SU-DHL-6 (cell line): ENCODE measurements at regions not wholly inside any gene's neighbourhood (a gene's known extent, or its start where the extent isn't known, plus 50 kb on each side); places are given as distances from the start of the nearest gene placed in this dataset.

Experiments
- H2AFZ ChIP-seq: fragments of 200-600 bp; sonication (generic); 2 replicates; pipeline ENCODE4 v1.6.1; 2014; ENCODE audit warnings: low read depth, mild to moderate bottlenecking, moderate library complexity, mixed read lengths, antibody characterized with exemption, low read length; ENCODE audit not compliant: severe bottlenecking
- H3F3A ChIP-seq: fragments of 200-600 bp; shearing (Covaris generic); 2 replicates; pipeline ENCODE4 v1.6.0; 2016; ENCODE audit warnings: antibody characterized with exemption, mild to moderate bottlenecking; ENCODE audit not compliant: insufficient read depth
- H3K27ac ChIP-seq: fragments of 200-600 bp; sonication (generic); 2 replicates; pipeline ENCODE4 v1.5.1; 2016; ENCODE audit warnings: low read depth, mild to moderate bottlenecking, low read length, moderate library complexity, mixed read lengths
- H3K27me3 ChIP-seq: fragments of 200-600 bp; sonication (generic), shearing (Covaris generic); 2 replicates; pipeline ENCODE4 v1.6.0; 2014; ENCODE audit warnings: mild to moderate bottlenecking, low read length
- H3K36me3 ChIP-seq: fragments of 200-600 bp; sonication (generic); 2 replicates; pipeline ENCODE4 v1.6.1; 2014; ENCODE audit warnings: mild to moderate bottlenecking, low read length, mixed read lengths
- H3K4me2 ChIP-seq: fragments of 300-600, 200-600 bp; shearing (Covaris generic), sonication (generic); 2 replicates; pipeline ENCODE4 v1.6.0; 2014; ENCODE audit warnings: low read length, low read depth, mild to moderate bottlenecking; ENCODE audit not compliant: poor library complexity, severe bottlenecking
- H3K4me3 ChIP-seq: fragments of 200-600 bp; sonication (generic); 2 replicates; pipeline ENCODE4 v1.5.1; 2014; ENCODE audit warnings: antibody characterized with exemption, low read length, mild to moderate bottlenecking, mixed read lengths; ENCODE audit not compliant: insufficient read depth, poor library complexity, severe bottlenecking
- H3K79me2 ChIP-seq: fragments of 200-600 bp; sonication (generic); 2 replicates; pipeline ENCODE4 v1.6.1; 2014; ENCODE audit warnings: mild to moderate bottlenecking, low read length, moderate library complexity; ENCODE audit not compliant: insufficient read depth
- H3K9ac ChIP-seq: fragments of 200-600 bp; sonication (generic); 2 replicates; pipeline ENCODE4 v1.7.0; 2014; ENCODE audit warnings: mild to moderate bottlenecking, low read length
- H3K9me2 ChIP-seq: fragments of 200-600 bp; sonication (generic); replicated peaks from 2 replicates; pipeline ENCODE4 v1.6.1; 2014; ENCODE audit warnings: low read length; ENCODE audit not compliant: insufficient read depth
- H3K9me3 ChIP-seq: fragments of 200-600 bp; sonication (generic); 2 replicates; pipeline ENCODE4 v1.6.1; 2014; ENCODE audit warnings: low read length, mixed read lengths; ENCODE audit not compliant: insufficient read depth
- H4K20me1 ChIP-seq: fragments of 200-600 bp; sonication (generic); 2 replicates; pipeline ENCODE4 v1.6.1; 2014; ENCODE audit warnings: low read depth, mild to moderate bottlenecking, antibody characterized with exemption, low read length, moderate library complexity, mixed read lengths
- EZH2phosphoT487 ChIP-seq: fragments of 200-600 bp; sonication (generic), shearing (Covaris generic); conservative IDR thresholded peaks from 2 replicates; pipeline ENCODE4 v1.6.1; 2018; ENCODE audit warnings: mild to moderate bottlenecking, antibody characterized with exemption, low read length, moderate library complexity, mixed read lengths
- TF ChIP-seq, protein P1 (sequence below): fragments of 200-600 bp; sonication (generic); IDR thresholded peaks from one replicate; pipeline ENCODE4 v1.5.1; 2017; ENCODE audit warnings: antibody characterized with exemption, mild to moderate bottlenecking, low read length, moderate library complexity; ENCODE audit not compliant: insufficient read depth, poor library complexity, severe bottlenecking

DNA sequence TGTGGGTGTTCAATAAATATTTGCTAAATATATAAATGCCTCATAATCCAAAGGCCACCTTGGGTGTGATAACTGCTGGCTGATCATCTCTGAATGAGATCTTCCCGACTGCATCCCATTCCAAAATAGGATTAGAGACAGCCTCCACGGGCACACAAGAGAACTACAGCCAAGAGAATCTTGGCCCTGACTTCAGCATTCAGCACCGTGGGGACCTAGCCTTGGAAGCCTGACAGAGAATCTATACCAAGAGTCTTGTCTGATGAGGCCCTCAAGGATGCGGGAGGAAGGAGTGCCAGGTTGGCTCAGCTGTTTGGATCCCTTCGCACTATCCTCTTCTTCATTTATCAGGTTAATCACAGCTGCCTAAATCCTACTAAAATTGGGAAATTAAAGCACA lies 85.8 kb downstream of the RBM43 start:
- TF ChIP-seq, protein P1, sequence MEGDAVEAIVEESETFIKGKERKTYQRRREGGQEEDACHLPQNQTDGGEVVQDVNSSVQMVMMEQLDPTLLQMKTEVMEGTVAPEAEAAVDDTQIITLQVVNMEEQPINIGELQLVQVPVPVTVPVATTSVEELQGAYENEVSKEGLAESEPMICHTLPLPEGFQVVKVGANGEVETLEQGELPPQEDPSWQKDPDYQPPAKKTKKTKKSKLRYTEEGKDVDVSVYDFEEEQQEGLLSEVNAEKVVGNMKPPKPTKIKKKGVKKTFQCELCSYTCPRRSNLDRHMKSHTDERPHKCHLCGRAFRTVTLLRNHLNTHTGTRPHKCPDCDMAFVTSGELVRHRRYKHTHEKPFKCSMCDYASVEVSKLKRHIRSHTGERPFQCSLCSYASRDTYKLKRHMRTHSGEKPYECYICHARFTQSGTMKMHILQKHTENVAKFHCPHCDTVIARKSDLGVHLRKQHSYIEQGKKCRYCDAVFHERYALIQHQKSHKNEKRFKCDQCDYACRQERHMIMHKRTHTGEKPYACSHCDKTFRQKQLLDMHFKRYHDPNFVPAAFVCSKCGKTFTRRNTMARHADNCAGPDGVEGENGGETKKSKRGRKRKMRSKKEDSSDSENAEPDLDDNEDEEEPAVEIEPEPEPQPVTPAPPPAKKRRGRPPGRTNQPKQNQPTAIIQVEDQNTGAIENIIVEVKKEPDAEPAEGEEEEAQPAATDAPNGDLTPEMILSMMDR, result no peak
- TF ChIP-seq EZH2phosphoT487, result no peak
- no peaks in the 10 kb centered on the region for H4K20me1 ChIP-seq
- H3F3A ChIP-seq, result no peaks in the 10 kb centered on the region
- no peak overlapping the region for H3K27ac ChIP-seq
- no peaks in the 10 kb centered on the region for H3K36me3 ChIP-seq
- H3K9ac ChIP-seq, result no peak overlapping the region
- H3K4me3 ChIP-seq, result no peak overlapping the region
- H3K4me2 ChIP-seq, result no peak overlapping the region
- no peaks in the 10 kb centered on the region for H3K79me2 ChIP-seq
- no peaks in the 10 kb centered on the region for H3K27me3 ChIP-seq
- H3K9me2 ChIP-seq, result no peaks in the 10 kb centered on the region
- H2AFZ ChIP-seq, result no peak overlapping the region
- H3K9me3 ChIP-seq, result no peaks in the 10 kb centered on the region

GRCh38 chr2:151174127-151174526 lies 87.5 kb downstream of the RBM43 start:
- no peaks in the 10 kb centered on the region for H3K36me3 ChIP-seq
- no peak overlapping the region for H3K9ac ChIP-seq
- H3F3A ChIP-seq, result no peaks in the 10 kb centered on the region
- no peaks in the 10 kb centered on the region for H3K79me2 ChIP-seq
- no peak for TF ChIP-seq EZH2phosphoT487
- TF ChIP-seq, protein P1, result no peak
- no peak overlapping the region for H3K27ac ChIP-seq
- no peaks in the 10 kb centered on the region for H3K27me3 ChIP-seq
- no peaks in the 10 kb centered on the region for H3K9me3 ChIP-seq
- no peaks in the 10 kb centered on the region for H3K9me2 ChIP-seq
- H2AFZ ChIP-seq, result no peak overlapping the region
- H3K4me3 ChIP-seq, result no peak overlapping the region
- no peaks in the 10 kb centered on the region for H4K20me1 ChIP-seq
- no peak overlapping the region for H3K4me2 ChIP-seq

DNA sequence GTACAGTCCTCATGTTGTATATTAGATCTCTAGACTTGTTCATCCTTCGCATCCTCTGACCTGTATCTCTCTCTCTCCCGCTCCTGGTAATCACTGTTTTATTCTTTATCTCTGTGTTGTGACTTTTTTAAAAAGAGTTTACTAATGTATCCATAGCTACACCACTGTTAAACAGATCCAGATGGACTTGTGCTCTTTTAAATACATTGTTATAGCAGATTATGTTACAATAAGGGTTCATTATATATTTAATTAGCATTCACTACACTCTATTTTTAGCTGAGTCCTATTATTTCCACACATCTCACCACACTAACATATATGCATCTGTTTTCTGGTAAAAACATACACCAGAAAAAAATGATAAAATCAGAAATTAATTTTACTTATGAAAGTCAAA lies 90.5 kb downstream of the RBM43 start:
- no peaks in the 10 kb centered on the region for H3F3A ChIP-seq
- no peak overlapping the region for H3K4me3 ChIP-seq
- H3K9me2 ChIP-seq, result no peaks in the 10 kb centered on the region
- no peak overlapping the region for H2AFZ ChIP-seq
- no peaks in the 10 kb centered on the region for H3K79me2 ChIP-seq
- H3K9me3 ChIP-seq, result no peaks in the 10 kb centered on the region
- no peaks in the 10 kb centered on the region for H3K27me3 ChIP-seq
- no peaks in the 10 kb centered on the region for H3K36me3 ChIP-seq
- no peak overlapping the region for H3K9ac ChIP-seq
- TF ChIP-seq, protein P1, result no peak
- no peak for TF ChIP-seq EZH2phosphoT487
- H3K4me2 ChIP-seq, result no peak overlapping the region
- no peaks in the 10 kb centered on the region for H4K20me1 ChIP-seq
- H3K27ac ChIP-seq, result no peak overlapping the region

DNA sequence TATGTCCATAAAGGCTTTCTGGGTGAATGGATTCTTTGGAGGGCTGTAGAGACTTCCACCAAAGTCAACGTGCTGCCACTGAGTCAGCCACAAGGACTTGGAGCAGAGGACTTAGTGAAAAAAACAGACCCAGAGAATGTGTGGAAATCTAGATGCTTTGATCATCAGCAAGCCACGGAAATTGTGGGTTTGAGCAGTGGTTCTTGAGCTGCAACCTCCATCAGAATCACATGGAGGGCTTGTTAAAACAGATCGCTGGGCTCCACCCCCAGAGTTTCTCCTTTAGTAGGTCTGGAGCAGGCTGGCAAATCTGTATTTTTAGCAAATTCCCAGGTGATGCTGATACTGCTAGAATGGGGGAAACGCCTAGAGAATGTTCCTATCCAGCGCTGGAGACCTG lies 95.3 kb downstream of the RBM43 start:
- H3K9me3 ChIP-seq, result no peaks in the 10 kb centered on the region
- H3K9me2 ChIP-seq, result no peaks in the 10 kb centered on the region
- no peaks in the 10 kb centered on the region for H3K79me2 ChIP-seq
- no peaks in the 10 kb centered on the region for H3F3A ChIP-seq
- H4K20me1 ChIP-seq, result no peaks in the 10 kb centered on the region
- no peak overlapping the region for H2AFZ ChIP-seq
- no peaks in the 10 kb centered on the region for H3K27me3 ChIP-seq
- TF ChIP-seq EZH2phosphoT487, result no peak
- TF ChIP-seq, protein P1, result no peak
- no peak overlapping the region for H3K4me3 ChIP-seq
- no peak overlapping the region for H3K4me2 ChIP-seq
- no peak overlapping the region for H3K27ac ChIP-seq
- H3K36me3 ChIP-seq, result no peaks in the 10 kb centered on the region
- no peak overlapping the region for H3K9ac ChIP-seq
